Right atrium auricular region (tissue), 2 donors: ENCODE measurements at regions not wholly inside any gene's neighbourhood (a gene's known extent, or its start where the extent isn't known, plus 50 kb on each side); places are given as distances from the start of the nearest gene placed in this dataset.

ENCODE experiments used
- DNase-seq: peaks from one replicate; pipeline ENCODE4 v3.0.0-alpha.2; 2019; ENCODE audit warnings: low spot score
- H3K27ac ChIP-seq, 2 donors: fragments of 200-600 bp; sonication (generic); 1 replicate in 1 of 2; 2 replicates in 1 of 2; pipeline ENCODE4 v1.5.1; 2016 to 2019
- H3K27me3 ChIP-seq, 2 donors: fragments of 200-600 bp; sonication (generic); one replicate each; pipeline versions ENCODE4 v1.5.1 to v1.6.0; 2017 to 2019
- H3K36me3 ChIP-seq: fragments of 200-600 bp; sonication (generic); one replicate; pipeline ENCODE4 v1.5.1; 2016
- H3K4me1 ChIP-seq, 2 donors: fragments of 200-600 bp; sonication (generic); one replicate each; pipeline versions ENCODE4 v1.5.1 to v1.6.0; 2017 to 2019
- H3K4me3 ChIP-seq, 2 donors: fragments of 200-600 bp; sonication (generic); 1 replicate in 1 of 2; 2 replicates in 1 of 2; pipeline ENCODE4 v1.5.1; 2017 to 2019; ENCODE audit warnings: mild to moderate bottlenecking in 1 of 2, moderate library complexity in 1 of 2
- H3K9me3 ChIP-seq, 2 donors: fragments of 200-600 bp; sonication (generic); one replicate each; pipeline ENCODE4 v1.5.1; 2019
- TF ChIP-seq, protein P1 (sequence below), 2 donors: fragments of 200-600 bp; sonication (generic); IDR thresholded peaks; one replicate each; pipeline ENCODE4 v1.5.1; 2019; ENCODE audit warnings: antibody characterized with exemption in 2 of 2

DNA sequence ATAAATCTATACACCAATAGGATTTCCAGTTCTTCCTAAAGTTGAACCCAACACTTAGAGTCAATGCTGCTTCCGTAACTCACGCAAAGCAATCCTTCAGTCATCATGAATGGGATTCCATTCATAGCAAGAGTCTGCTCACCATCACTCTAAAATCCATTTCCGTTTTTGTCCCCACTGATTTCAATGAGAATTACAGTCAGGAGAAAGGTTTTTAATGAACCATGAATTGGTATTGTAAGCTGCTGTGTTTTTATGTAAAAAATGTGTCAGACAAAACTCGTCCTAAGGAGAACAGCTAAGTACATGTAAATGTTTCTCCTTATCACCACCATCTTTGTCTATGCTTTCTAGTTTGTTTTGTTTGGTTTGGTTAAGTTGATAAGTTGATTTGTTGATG is 391.5 kb downstream of the IRS1 start:
- no peaks in the 10 kb centered on the region for H3K9me3 ChIP-seq
- H3K4me1 ChIP-seq = peaks cover 0 to 4% of the 10 kb centered on the region in 2 donors
- no peaks in the 10 kb centered on the region for H3K36me3 ChIP-seq
- DNase-seq = no peak
- no peaks in the 10 kb centered on the region for H3K27me3 ChIP-seq
- no peak overlapping the region for H3K27ac ChIP-seq
- H3K4me3 ChIP-seq = no peak overlapping the region
- TF ChIP-seq, protein P1, sequence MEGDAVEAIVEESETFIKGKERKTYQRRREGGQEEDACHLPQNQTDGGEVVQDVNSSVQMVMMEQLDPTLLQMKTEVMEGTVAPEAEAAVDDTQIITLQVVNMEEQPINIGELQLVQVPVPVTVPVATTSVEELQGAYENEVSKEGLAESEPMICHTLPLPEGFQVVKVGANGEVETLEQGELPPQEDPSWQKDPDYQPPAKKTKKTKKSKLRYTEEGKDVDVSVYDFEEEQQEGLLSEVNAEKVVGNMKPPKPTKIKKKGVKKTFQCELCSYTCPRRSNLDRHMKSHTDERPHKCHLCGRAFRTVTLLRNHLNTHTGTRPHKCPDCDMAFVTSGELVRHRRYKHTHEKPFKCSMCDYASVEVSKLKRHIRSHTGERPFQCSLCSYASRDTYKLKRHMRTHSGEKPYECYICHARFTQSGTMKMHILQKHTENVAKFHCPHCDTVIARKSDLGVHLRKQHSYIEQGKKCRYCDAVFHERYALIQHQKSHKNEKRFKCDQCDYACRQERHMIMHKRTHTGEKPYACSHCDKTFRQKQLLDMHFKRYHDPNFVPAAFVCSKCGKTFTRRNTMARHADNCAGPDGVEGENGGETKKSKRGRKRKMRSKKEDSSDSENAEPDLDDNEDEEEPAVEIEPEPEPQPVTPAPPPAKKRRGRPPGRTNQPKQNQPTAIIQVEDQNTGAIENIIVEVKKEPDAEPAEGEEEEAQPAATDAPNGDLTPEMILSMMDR (IDR thresholded peaks at IDR 0.05) = no peak

DNA sequence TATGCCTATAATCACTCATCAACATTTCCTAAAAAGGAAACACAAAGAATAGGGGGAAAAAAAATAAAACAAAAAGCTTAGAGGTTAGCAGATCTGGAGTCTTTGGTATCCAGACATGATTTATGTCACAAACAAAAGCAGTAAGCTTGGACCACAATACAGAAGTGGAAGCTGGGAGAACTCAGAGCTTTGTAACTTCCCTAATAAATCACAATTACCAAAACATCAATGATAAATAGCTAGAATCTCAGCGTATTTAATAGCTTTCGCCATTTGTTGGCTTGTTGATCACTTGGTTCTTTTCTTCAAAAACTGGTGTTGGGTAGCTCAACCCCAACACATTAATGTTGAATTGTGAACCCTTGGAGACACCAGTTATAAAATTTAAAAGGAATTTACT is 392.5 kb downstream of the IRS1 start:
- TF ChIP-seq, protein P1 (IDR thresholded peaks at IDR 0.05) = no peak
- Histone ChIP-seq H3K27me3 (no peaks in the 10 kb centered on the region), H3K4me3 (no peak overlapping the region), H3K4me1 (peaks cover 0 to 4% of the 10 kb centered on the region in 2 donors), H3K9me3 (no peaks in the 10 kb centered on the region), H3K27ac (no peak overlapping the region), H3K36me3 (no peaks in the 10 kb centered on the region)
- no peak for DNase-seq

DNA sequence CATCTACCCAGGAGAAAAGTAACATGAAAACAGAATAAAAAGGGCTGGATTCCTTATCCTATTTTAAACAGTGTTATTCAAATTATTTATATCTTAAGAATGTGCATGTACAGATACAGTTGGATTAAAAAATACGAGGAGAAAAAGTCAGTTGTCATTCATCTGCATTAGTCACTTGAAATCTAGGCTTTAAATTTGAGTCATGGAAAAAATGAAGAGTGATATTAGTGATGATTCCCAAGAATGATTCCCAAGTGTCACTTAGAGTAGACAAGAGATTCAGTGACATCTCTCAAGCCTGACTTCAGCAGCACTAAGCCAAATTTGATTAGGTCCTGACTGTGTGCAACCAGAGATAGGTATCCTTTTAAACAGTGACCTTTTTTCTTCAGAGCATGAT is 394.2 kb downstream of the IRS1 start:
- TF ChIP-seq, protein P1 (IDR thresholded peaks at IDR 0.05) = no peak
- no peaks in the 10 kb centered on the region for H3K36me3 ChIP-seq
- no peak overlapping the region for H3K4me3 ChIP-seq
- no peaks in the 10 kb centered on the region for H3K27me3 ChIP-seq
- H3K4me1 ChIP-seq = no peaks in the 10 kb centered on the region
- H3K9me3 ChIP-seq = no peaks in the 10 kb centered on the region
- no peak overlapping the region for H3K27ac ChIP-seq
- no peak for DNase-seq

DNA sequence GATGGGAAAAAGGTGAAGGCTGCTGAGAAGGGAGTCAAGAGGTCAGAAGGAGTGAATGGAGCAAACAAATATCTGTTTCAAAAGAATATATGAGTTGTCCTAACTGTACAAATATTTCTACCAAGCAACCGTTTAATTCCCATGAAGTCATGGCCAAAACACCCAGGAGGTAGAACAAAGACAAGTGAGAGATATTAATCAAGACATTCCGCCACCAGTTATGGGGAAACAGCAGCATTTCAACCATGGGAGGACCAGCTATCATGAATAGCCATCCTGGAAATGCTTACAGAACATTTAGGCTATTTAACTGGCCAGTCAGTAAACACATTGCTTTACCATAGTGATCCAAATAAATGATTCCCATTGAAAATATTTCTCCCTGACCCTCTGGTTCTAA is 396.3 kb downstream of the IRS1 start:
- H3K4me3 ChIP-seq = no peak overlapping the region
- TF ChIP-seq, protein P1 (IDR thresholded peaks at IDR 0.05) = no peak
- DNase-seq = no peak
- H3K4me1 ChIP-seq = no peaks in the 10 kb centered on the region
- H3K9me3 ChIP-seq = no peaks in the 10 kb centered on the region
- H3K36me3 ChIP-seq = no peaks in the 10 kb centered on the region
- no peak overlapping the region for H3K27ac ChIP-seq
- no peaks in the 10 kb centered on the region for H3K27me3 ChIP-seq

DNA sequence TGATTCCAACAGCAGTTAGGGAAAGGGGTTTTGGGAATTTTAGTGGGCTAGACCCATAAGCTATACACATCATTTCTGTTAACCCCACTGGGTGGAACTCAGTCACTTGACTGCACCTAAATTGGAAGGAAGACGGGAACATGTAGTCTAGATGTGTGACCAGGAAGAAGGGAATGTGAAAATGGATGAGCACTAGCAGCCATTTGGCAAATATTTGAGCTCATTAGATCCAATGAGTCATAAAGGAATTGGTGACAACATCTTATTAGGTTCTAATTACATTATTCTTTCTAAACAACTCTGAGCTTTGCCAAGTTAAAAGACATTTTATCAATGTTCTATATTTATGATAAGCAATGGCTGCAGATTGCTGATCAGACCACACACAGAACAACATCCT is 400.6 kb downstream of the IRS1 start:
- no peak overlapping the region for H3K27ac ChIP-seq
- H3K9me3 ChIP-seq = no peaks in the 10 kb centered on the region
- no peak for DNase-seq
- no peaks in the 10 kb centered on the region for H3K36me3 ChIP-seq
- TF ChIP-seq, protein P1 (IDR thresholded peaks at IDR 0.05) = no peak
- no peaks in the 10 kb centered on the region for H3K27me3 ChIP-seq
- no peaks in the 10 kb centered on the region for H3K4me1 ChIP-seq
- no peak overlapping the region for H3K4me3 ChIP-seq

DNA sequence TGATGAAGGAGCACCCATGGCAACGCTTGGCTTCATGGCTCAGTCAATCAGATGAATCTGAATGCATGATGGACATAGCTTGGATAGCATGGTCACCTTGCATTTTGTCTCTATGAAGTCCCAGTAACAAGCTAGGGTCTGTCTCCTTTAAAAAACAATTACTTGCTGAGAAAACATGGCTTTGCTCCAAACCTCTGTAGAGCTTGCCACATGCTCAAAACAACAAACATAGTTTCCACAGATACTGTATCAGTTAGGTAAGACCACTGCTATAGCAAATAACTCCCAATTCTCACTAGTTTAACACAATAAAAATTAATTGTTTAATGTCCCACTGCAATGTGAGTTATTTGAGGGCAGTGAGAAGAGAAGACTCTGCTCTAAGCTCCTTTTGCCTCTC is 401.0 kb downstream of the IRS1 start:
- Histone ChIP-seq H3K4me1 (no peaks in the 10 kb centered on the region), H3K4me3 (no peak overlapping the region), H3K36me3 (no peaks in the 10 kb centered on the region), H3K9me3 (no peaks in the 10 kb centered on the region), H3K27me3 (no peaks in the 10 kb centered on the region), H3K27ac (no peak overlapping the region)
- TF ChIP-seq, protein P1 (IDR thresholded peaks at IDR 0.05) = no peak
- DNase-seq = no peak
